BE2C (cell line): ENCODE measurements at regions not wholly inside any gene's neighbourhood (a gene's known extent, or its start where the extent isn't known, plus 50 kb on each side); places are given as distances from the start of the nearest gene placed in this dataset.
A peak's percentile ranks its signal among the peaks of the same experiment; 100 is the strongest.

Experiments
- DNase-seq: peaks from one replicate; pipeline ENCODE4 v3.0.0-alpha.2; 2020
- H3K27me3 ChIP-seq: fragments of 250-450 bp; sonication (Bioruptor Pico); 2 replicates; pipeline ENCODE4 v1.5.1; 2020; ENCODE audit warnings: mild to moderate bottlenecking
- H3K36me3 ChIP-seq: fragments of 250-450 bp; sonication (Bioruptor Pico); 2 replicates; pipeline ENCODE4 v1.5.1; 2020; ENCODE audit warnings: mild to moderate bottlenecking
- H3K4me1 ChIP-seq: fragments of 250-450 bp; sonication (Bioruptor Pico); 2 replicates; pipeline ENCODE4 v1.5.1; 2020
- H3K4me3 ChIP-seq: 2 replicates; pipeline ENCODE4 v1.5.1; 2011; ENCODE audit warnings: low read depth, low read length
- H3K9me3 ChIP-seq: fragments of 250-450 bp; sonication (Bioruptor Pico); 2 replicates; pipeline ENCODE4 v1.5.1; 2020
- TF ChIP-seq, protein P1 (sequence below): IDR thresholded peaks from 2 replicates; pipeline ENCODE4 v1.5.1; 2012; ENCODE audit warnings: mild to moderate bottlenecking, low read depth, low read length

DNA sequence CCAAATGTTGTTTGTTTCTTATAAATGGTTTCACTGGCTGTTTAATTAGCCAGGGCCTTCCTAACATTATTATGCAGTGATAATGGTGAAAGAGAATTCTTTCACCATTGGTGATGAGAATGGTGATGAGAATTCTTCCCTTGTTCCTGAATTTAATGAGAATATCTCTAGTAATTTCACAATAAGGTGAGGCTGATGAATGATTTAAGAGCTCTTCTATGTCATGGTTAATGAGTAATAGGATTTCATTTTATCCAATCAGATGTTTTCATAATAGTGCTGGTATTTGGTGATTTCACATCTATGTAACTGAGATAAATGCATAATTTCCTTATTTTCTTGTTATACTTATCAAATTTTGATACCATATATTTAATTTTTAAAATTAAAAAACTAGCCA lies 535.7 kb upstream of the ZEB2 start:
- no peaks in the 10 kb centered on the region for H3K27me3 ChIP-seq
- H3K36me3 ChIP-seq, result no peaks in the 10 kb centered on the region
- TF ChIP-seq, protein P1, sequence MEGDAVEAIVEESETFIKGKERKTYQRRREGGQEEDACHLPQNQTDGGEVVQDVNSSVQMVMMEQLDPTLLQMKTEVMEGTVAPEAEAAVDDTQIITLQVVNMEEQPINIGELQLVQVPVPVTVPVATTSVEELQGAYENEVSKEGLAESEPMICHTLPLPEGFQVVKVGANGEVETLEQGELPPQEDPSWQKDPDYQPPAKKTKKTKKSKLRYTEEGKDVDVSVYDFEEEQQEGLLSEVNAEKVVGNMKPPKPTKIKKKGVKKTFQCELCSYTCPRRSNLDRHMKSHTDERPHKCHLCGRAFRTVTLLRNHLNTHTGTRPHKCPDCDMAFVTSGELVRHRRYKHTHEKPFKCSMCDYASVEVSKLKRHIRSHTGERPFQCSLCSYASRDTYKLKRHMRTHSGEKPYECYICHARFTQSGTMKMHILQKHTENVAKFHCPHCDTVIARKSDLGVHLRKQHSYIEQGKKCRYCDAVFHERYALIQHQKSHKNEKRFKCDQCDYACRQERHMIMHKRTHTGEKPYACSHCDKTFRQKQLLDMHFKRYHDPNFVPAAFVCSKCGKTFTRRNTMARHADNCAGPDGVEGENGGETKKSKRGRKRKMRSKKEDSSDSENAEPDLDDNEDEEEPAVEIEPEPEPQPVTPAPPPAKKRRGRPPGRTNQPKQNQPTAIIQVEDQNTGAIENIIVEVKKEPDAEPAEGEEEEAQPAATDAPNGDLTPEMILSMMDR, result no peak
- H3K4me1 ChIP-seq, result no peaks in the 10 kb centered on the region
- no peaks in the 10 kb centered on the region for H3K9me3 ChIP-seq
- no peak overlapping the region for H3K4me3 ChIP-seq
- no peak for DNase-seq

DNA sequence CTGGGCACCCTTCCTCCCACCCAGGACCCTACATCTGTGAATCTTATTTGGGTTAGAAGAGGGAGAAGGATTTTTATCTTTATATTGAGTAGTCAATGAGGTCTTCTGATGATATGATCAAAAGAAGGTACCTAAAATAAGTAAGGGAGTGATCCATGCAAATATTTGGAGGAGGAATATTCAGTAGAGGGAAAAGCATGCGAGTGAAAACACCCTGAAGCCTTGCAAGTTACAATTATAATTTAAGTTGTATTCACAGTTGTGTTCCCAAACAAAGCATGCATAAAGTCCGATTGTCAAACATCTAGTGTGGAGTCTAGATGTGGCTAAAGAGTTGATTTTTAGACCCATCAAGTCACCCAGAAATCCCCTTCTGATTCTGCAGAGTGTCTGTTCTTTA lies 530.2 kb upstream of the ZEB2 start:
- no peaks in the 10 kb centered on the region for H3K4me1 ChIP-seq
- no peaks in the 10 kb centered on the region for H3K9me3 ChIP-seq
- TF ChIP-seq, protein P1, result no peak
- no peaks in the 10 kb centered on the region for H3K27me3 ChIP-seq
- H3K36me3 ChIP-seq, result no peaks in the 10 kb centered on the region
- no peak overlapping the region for H3K4me3 ChIP-seq
- DNase-seq, result no peak

DNA sequence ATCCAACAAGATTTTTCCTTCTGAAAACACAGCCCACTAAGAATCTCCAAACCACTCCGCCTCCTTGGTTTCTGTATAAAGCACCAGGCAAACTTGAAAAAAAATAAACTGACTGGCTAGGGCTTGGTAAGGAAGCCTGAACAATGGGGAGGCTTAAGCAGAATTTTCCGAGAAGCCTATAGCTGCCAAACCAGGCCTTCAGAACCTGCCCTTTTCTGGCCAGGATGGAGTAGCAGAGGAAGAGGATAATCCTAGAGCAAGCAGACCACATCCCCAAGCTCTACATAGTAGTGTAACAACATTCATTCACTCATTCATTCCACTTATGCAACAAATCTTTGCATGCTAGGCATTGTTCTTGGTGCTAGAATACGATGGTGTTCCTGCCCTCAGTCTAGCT lies 529.6 kb upstream of the ZEB2 start:
- H3K4me3 ChIP-seq, result no peak overlapping the region
- TF ChIP-seq, protein P1, result no peak
- no peak for DNase-seq
- H3K4me1 ChIP-seq, result no peaks in the 10 kb centered on the region
- no peaks in the 10 kb centered on the region for H3K9me3 ChIP-seq
- H3K27me3 ChIP-seq, result no peaks in the 10 kb centered on the region
- H3K36me3 ChIP-seq, result no peaks in the 10 kb centered on the region

DNA sequence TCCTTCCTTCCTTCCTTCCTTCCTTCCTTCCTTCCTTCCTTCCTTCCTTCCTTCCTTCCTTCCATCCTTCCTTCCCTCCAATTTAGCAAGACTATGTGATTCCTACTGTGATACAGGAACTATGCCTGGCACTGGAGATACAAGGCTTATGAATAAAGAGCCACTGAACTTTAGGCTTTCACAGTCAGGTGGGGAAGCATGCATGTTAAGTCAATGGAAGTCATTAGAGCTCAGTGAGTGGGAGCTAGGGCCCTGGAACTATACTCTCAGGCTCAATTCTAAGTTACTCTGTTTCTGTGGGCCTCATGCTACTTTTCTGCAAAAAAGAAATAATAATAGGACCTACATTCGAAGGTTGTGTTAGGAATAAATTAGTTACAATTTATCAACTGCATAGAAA lies 527.6 kb upstream of the ZEB2 start:
- TF ChIP-seq, protein P1, result no peak
- no peak for DNase-seq
- Histone ChIP-seq H3K4me3 (no peak overlapping the region), H3K27me3 (no peaks in the 10 kb centered on the region), H3K4me1 (no peaks in the 10 kb centered on the region), H3K36me3 (no peaks in the 10 kb centered on the region), H3K9me3 (no peaks in the 10 kb centered on the region)

DNA sequence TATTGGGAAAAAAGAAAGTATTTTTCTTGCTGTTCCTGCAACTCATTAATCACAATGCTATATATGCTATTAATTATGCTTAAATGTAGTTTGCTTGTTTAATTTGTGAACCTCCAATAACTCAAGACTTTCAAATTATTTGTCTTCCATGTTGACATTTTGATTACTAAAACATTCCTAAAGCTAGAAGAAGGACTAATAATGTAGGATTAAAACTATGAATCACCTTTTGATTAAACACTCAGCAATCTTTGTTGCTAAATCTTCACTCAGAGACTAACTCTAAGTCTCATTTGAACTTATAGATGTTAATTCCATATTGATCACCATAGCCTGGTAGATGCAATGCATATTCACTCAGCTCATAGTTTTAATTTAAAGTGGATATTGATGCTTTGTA lies 524.6 kb upstream of the ZEB2 start:
- H3K4me3 ChIP-seq, result no peak overlapping the region
- DNase-seq, result no peak
- H3K27me3 ChIP-seq, result no peaks in the 10 kb centered on the region
- H3K9me3 ChIP-seq, result no peaks in the 10 kb centered on the region
- no peaks in the 10 kb centered on the region for H3K36me3 ChIP-seq
- TF ChIP-seq, protein P1, result no peak
- no peaks in the 10 kb centered on the region for H3K4me1 ChIP-seq

DNA sequence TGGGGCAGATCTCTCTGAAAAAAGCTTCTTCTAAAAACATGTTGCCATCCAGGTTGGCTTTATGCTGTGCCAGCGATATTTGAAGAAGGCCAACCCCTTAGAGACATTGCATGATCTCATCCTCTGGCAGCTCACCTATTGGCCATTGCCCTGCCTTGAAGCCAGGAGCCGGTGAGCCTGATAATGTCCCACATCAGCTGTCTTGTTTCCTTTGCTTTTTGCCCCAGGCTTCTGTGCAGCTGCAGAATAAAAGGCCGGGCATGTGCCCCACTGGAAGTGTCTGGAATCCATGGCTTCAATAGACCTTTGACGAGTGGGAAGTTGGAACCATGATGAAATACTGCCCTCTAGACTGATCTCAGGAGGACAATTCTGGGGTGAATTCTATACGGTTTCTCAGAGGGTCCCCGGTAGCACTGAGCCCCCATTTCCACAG lies 523.5 kb upstream of the ZEB2 start:
- H3K4me3 ChIP-seq, result no peak overlapping the region
- no peaks in the 10 kb centered on the region for H3K4me1 ChIP-seq
- TF ChIP-seq, protein P1, result peak; percentile 42
- no peaks in the 10 kb centered on the region for H3K27me3 ChIP-seq
- DNase-seq, result peak; percentile 75
- no peaks in the 10 kb centered on the region for H3K36me3 ChIP-seq
- no peaks in the 10 kb centered on the region for H3K9me3 ChIP-seq
